ENCODE measurements at regions not wholly inside any gene's neighbourhood (a gene's known extent, or its start where the extent isn't known, plus 50 kb on each side); places are given as distances from the start of the nearest gene placed in this dataset.

DNA sequence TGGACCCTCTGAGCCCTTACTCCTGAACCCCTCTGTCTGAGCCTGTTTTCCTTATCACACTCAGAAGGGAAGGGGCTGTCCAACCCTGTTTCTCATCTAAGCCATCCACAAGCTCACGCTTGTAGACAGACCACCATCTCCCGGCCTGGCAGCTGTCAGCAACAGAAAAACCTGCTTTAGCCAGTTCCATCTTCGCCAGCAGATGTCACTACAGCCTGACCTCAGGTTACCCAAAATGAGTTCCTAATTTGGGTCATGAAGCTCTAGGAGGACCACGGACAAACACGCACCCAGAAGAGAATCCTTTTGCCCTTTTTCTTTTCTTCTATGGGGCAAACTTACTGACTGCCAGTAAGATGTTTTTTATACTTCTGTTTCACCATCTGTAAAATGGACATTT, 445.4 kb downstream of the BCOR start:
- Histone ChIP-seq H4K91ac (ENCODE audit: insufficient read depth, low read depth, low read length) (no peak overlapping the region), H3K4me2 (ENCODE audit: low read depth, low read length) (no peak overlapping the region), H3K9ac (ENCODE audit: low read depth, low read length) (no peak overlapping the region), H2BK20ac (ENCODE audit: low read depth, low read length) (no peak overlapping the region), H3K56ac (ENCODE audit: extremely low read depth, insufficient read depth, low read length) (no peak overlapping the region), H4K8ac (ENCODE audit: low read depth in 2 of 2, low read length in 2 of 2) (no peak overlapping the region), H3K4me1 (ENCODE audit: control insufficient read depth, insufficient read depth, low read length) (no peaks in the 10 kb centered on the region), H3K14ac (replicated peaks; ENCODE audit: low read depth, low read length) (no peak overlapping the region), H3K36me3 (ENCODE audit: control insufficient read depth, insufficient read depth, low read length) (no peaks in the 10 kb centered on the region), H3K9me3 (ENCODE audit: control insufficient read depth, insufficient read depth, low read length) (no peaks in the 10 kb centered on the region; the same call in 1 of the 2 replicates), H3K27me3 (ENCODE audit: control insufficient read depth, insufficient read depth, low read length) (peaks cover 42% of the 10 kb centered on the region), H2BK120ac (ENCODE audit: low read depth, low read length) (no peak overlapping the region), H3K18ac (ENCODE audit: low read depth, low read length) (no peak overlapping the region), H2BK5ac (ENCODE audit: low read depth, low read length, poor library complexity, severe bottlenecking) (no peak overlapping the region), H3K79me1 (ENCODE audit: low read depth in 1 of 2, low read length in 2 of 2) (no peaks in the 10 kb centered on the region), H2BK15ac (ENCODE audit: low read depth, low read length) (no peak overlapping the region), H2AFZ (replicated peaks; ENCODE audit: low read length, poor library complexity) (no peak overlapping the region), H3K4me3 (ENCODE audit: insufficient read depth, low read depth, low read length) (no peak overlapping the region), H2AK9ac (replicated peaks; ENCODE audit: low read depth, low read length, poor library complexity) (no peak overlapping the region), H3K23ac (ENCODE audit: low read depth, low read length) (no peak overlapping the region), H4K5ac (ENCODE audit: low read depth, low read length) (no peak overlapping the region), H3K9me1 (ENCODE audit: insufficient read depth, low read length) (no peaks in the 10 kb centered on the region), H2AK5ac (ENCODE audit: low read depth, low read length) (no peak overlapping the region), H3K27ac (ENCODE audit: insufficient read depth, low read length) (no peak overlapping the region), H3K4ac (ENCODE audit: low read depth, low read length) (no peak overlapping the region), H4K20me1 (ENCODE audit: insufficient read depth, low read length) (no peaks in the 10 kb centered on the region)
- CTCF ChIA-PET = interaction anchor here (1.3 kb wide), 1 partner anchor 11 kb away, joined by 5 read pairs; no protein-coding TSS in a partner anchor
- no TSS peak for BruUV-seq (replicated peaks)
- POLR2A ChIA-PET (ENCODE audit: unreplicated experiment) = no interaction called here
- WGBS, 2 experiments (ENCODE audit: extremely low coverage in 2 of 2, insufficient read length in 1 of 2) = 60% methylated on average over 3 of the region's 5 CpGs; no CpG with 5 or more reads in 1 of the 2 experiments
- dilution Hi-C loops (cut with HindIII; ENCODE audit: low sequenced_read_pairs, unreplicated experiment) (no loop called here), in situ Hi-C loops (cut with MboI; ENCODE audit: low sequenced_read_pairs) (no loop called here), intact Hi-C loops (cut with micrococcal nuclease) (loop anchor here (2.0 to 10.0 kb wide), 3 partner anchors 442 to 614 kb away; partner anchors contain the start of gene BCOR)
- no peak for ATAC-seq (ENCODE audit: low read depth)
- DNase-seq = peak; percentile 14
- TF ChIP-seq RFX5 (IDR thresholded peaks at IDR 0.05; ENCODE audit: low read depth, low read length) (no peak), SMC3 (IDR thresholded peaks at IDR 0.05; ENCODE audit: low read depth, low read length) (peak; percentile 36), RAD21 (IDR thresholded peaks at IDR 0.05; ENCODE audit: low read length) (peak; percentile 44), FOS (IDR thresholded peaks at IDR 0.05; ENCODE audit: low read depth, low read length) (no peak)
- TF ChIP-seq, protein P1, sequence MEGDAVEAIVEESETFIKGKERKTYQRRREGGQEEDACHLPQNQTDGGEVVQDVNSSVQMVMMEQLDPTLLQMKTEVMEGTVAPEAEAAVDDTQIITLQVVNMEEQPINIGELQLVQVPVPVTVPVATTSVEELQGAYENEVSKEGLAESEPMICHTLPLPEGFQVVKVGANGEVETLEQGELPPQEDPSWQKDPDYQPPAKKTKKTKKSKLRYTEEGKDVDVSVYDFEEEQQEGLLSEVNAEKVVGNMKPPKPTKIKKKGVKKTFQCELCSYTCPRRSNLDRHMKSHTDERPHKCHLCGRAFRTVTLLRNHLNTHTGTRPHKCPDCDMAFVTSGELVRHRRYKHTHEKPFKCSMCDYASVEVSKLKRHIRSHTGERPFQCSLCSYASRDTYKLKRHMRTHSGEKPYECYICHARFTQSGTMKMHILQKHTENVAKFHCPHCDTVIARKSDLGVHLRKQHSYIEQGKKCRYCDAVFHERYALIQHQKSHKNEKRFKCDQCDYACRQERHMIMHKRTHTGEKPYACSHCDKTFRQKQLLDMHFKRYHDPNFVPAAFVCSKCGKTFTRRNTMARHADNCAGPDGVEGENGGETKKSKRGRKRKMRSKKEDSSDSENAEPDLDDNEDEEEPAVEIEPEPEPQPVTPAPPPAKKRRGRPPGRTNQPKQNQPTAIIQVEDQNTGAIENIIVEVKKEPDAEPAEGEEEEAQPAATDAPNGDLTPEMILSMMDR (conservative IDR thresholded peaks at IDR 0.05; ENCODE audit: low read depth, low read length) = peak; percentile 39

Measured in IMR-90 (cell line).